ENCODE measurements at regions not wholly inside any gene's neighbourhood (a gene's known extent, or its start where the extent isn't known, plus 50 kb on each side); places are given as distances from the start of the nearest gene placed in this dataset.
"Not testable (repeated sequence)": the region's sequence is repeated elsewhere in the genome, so short reads cannot be mapped to it uniquely, and the experiment has no call there.

- TF ChIP-seq BHLHE40 (IDR thresholded peaks at IDR 0.05; ENCODE audit: borderline replicate concordance in 1 of 2, low read depth in 2 of 2, low read length in 1 of 2) (no peak), FOS (IDR thresholded peaks at IDR 0.05; ENCODE audit: borderline replicate concordance, extremely low read depth, insufficient read length) (no peak), KAT2A (conservative IDR thresholded peaks at IDR 0.05; ENCODE audit: control insufficient read depth, low read depth, low read length) (no peak), ZBTB40 (IDR thresholded peaks at IDR 0.05; ENCODE audit: borderline replicate concordance) (no peak)
These were observed 755.5 kb upstream of the SEMA6D start (continued) for GRCh38 chr15:46961795-46962194.

GRCh38 chr15:46988055-46988454 lies 729.2 kb upstream of the SEMA6D start:
- H3K4me2 ChIP-seq (ENCODE audit: control insufficient read depth, insufficient read depth); H3K4me3 ChIP-seq; H3K79me2 ChIP-seq (ENCODE audit: control insufficient read depth, insufficient read depth, low read length); SMC1A ChIA-PET (ENCODE audit: uncharacterized antibody, unreplicated experiment); H3K4me1 ChIP-seq (ENCODE audit: control insufficient read depth, insufficient read depth, low read length); DNase-seq (ENCODE audit: low read depth, low spot score); H3K9me3 ChIP-seq (replicated peaks; ENCODE audit: control insufficient read depth, insufficient read depth, low read length); POLR2A ChIA-PET; ATAC-seq; intact Hi-C loops (cut with micrococcal nuclease; ENCODE audit: unreplicated experiment); RAD21 ChIA-PET (ENCODE audit: unreplicated experiment); H2AFZ ChIP-seq (ENCODE audit: control insufficient read depth, low read depth, low read length); H3K36me3 ChIP-seq (ENCODE audit: control insufficient read depth in 2 of 2, insufficient read depth in 2 of 2, low read length in 1 of 2); CTCF ChIA-PET; H3K9ac ChIP-seq (ENCODE audit: control insufficient read depth, insufficient read depth, low read length); BruUV-seq (replicated peaks); H3K27me3 ChIP-seq (replicated peaks in 1 of 2; ENCODE audit: control insufficient read depth in 2 of 2, insufficient read depth in 2 of 2, low read length in 1 of 2); H4K20me1 ChIP-seq (ENCODE audit: control insufficient read depth, insufficient read depth); in situ Hi-C loops (cut with MboI); H3K27ac ChIP-seq (ENCODE audit: control insufficient read depth, insufficient read depth); FAIRE-seq: not testable (repeated sequence)
- whole genome bisulfite sequencing (ENCODE audit: insufficient coverage, insufficient replicate concordance, low lambda C conversion rate, missing lambda C conversion rate): 50% methylated on average over 2 of the region's 2 CpGs

All from GM12878 (cell line).